IMR-90 (cell line): ENCODE measurements at regions not wholly inside any gene's neighbourhood (a gene's known extent, or its start where the extent isn't known, plus 50 kb on each side); places are given as distances from the start of the nearest gene placed in this dataset.

Experiments used
- ATAC-seq: fragments of 200-7000 bp; cut with Tn5 transposase; 2 replicates; pipeline ENCODE4 v1.9.1; 2020; ENCODE audit warnings: low read depth, mild to moderate bottlenecking, moderate library complexity
- BruUV-seq: library from RNA; stranded (reverse); fragments of 400-500 nt; replicated peaks from 2 replicates; lab custom pipeline; 2021; lab: Mats Ljungman, UMichigan
- CTCF ChIA-PET: fragments of 300-600 bp; formaldehyde crosslinking; extraction: SDS; loops from one replicate; lab custom pipeline; 2021; ENCODE audit warnings: antibody characterized with exemption; lab: Yijun Ruan, JAX
- POLR2A ChIA-PET: fragments of 300-600 bp; sonication (Branson Sonifier 250); formaldehyde crosslinking; loops from one replicate; lab custom pipeline; 2022; ENCODE audit warnings: antibody characterized with exemption; ENCODE audit not compliant: unreplicated experiment; lab: Charles Lee
- DNase-seq: peaks from one replicate; pipeline ENCODE4 v3.0.0; 2013
- H2AFZ ChIP-seq: replicated peaks from 2 replicates; pipeline ENCODE3; 2013; ENCODE audit warnings: low read length, mild to moderate bottlenecking; ENCODE audit not compliant: poor library complexity
- H2AK5ac ChIP-seq: 2 replicates; pipeline ENCODE4 v1.6.1; 2013; ENCODE audit warnings: low read depth, low read length, inconsistent platforms
- H2AK9ac ChIP-seq: replicated peaks from 2 replicates; pipeline ENCODE3; 2013; ENCODE audit warnings: mild to moderate bottlenecking, low read depth, low read length, moderate library complexity; ENCODE audit not compliant: poor library complexity
- H2BK120ac ChIP-seq: 2 replicates; pipeline ENCODE4 v1.6.1; 2013; ENCODE audit warnings: low read depth, low read length, inconsistent platforms
- H2BK15ac ChIP-seq: 3 replicates; pipeline ENCODE4 v1.6.1; 2013; ENCODE audit warnings: low read depth, low read length, inconsistent platforms
- H2BK20ac ChIP-seq: 2 replicates; pipeline ENCODE4 v1.6.1; 2013; ENCODE audit warnings: low read depth, mild to moderate bottlenecking, inconsistent platforms, low read length, moderate library complexity
- H2BK5ac ChIP-seq: 2 replicates; pipeline ENCODE4 v1.6.1; 2013; ENCODE audit warnings: mild to moderate bottlenecking, low read depth, low read length, inconsistent platforms; ENCODE audit not compliant: poor library complexity, severe bottlenecking
- H3K14ac ChIP-seq: replicated peaks from 2 replicates; pipeline ENCODE4 v1.6.1; 2013; ENCODE audit warnings: low read depth, low read length, inconsistent platforms
- H3K18ac ChIP-seq: 2 replicates; pipeline ENCODE4 v1.6.1; 2013; ENCODE audit warnings: low read depth, low read length, control low read depth
- H3K23ac ChIP-seq: 2 replicates; pipeline ENCODE4 v1.6.1; 2013; ENCODE audit warnings: low read depth, low read length, inconsistent platforms
- H3K27ac ChIP-seq: 2 replicates; pipeline ENCODE4 v1.5.1; 2013; ENCODE audit warnings: mild to moderate bottlenecking, control low read depth, low read length; ENCODE audit not compliant: insufficient read depth
- H3K27me3 ChIP-seq: 2 replicates; pipeline ENCODE4 v1.6.1; 2013; ENCODE audit warnings: low read length; ENCODE audit not compliant: control insufficient read depth, insufficient read depth
- H3K36me3 ChIP-seq: 2 replicates; pipeline ENCODE4 v1.6.1; 2013; ENCODE audit warnings: low read length, mixed read lengths; ENCODE audit not compliant: control insufficient read depth, insufficient read depth
- H3K4ac ChIP-seq: 2 replicates; pipeline ENCODE4 v1.6.1; 2013; ENCODE audit warnings: low read depth, low read length, inconsistent platforms
- H3K4me1 ChIP-seq: 2 replicates; pipeline ENCODE4 v1.6.1; 2013; ENCODE audit warnings: low read length, mixed read lengths; ENCODE audit not compliant: control insufficient read depth, insufficient read depth
- H3K4me2 ChIP-seq: 2 replicates; pipeline ENCODE4 v1.6.1; 2013; ENCODE audit warnings: low read depth, mild to moderate bottlenecking, control low read depth, low read length, moderate library complexity
- H3K4me3 ChIP-seq: 2 replicates; pipeline ENCODE4 v1.5.1; 2013; ENCODE audit warnings: low read depth, mild to moderate bottlenecking, control low read depth, low read length, moderate library complexity; ENCODE audit not compliant: insufficient read depth
- H3K56ac ChIP-seq: 2 replicates; pipeline ENCODE4 v1.6.1; 2013; ENCODE audit warnings: low read length, inconsistent platforms; ENCODE audit not compliant: insufficient read depth; ENCODE audit errors: extremely low read depth
- H3K79me1 ChIP-seq, 2 experiments: 2 replicates each; pipeline ENCODE4 v1.6.1; 2013; ENCODE audit warnings: low read length in 2 of 2, inconsistent platforms in 1 of 2, low read depth in 1 of 2
- H3K9ac ChIP-seq: 2 replicates; pipeline ENCODE4 v1.6.1; 2013; ENCODE audit warnings: low read depth, low read length, control low read depth
- H3K9me1 ChIP-seq: 2 replicates; pipeline ENCODE4 v1.6.1; 2013; ENCODE audit warnings: low read length, inconsistent platforms; ENCODE audit not compliant: insufficient read depth
- H3K9me3 ChIP-seq: 2 replicates; pipeline ENCODE4 v1.6.1; 2013; ENCODE audit warnings: low read length; ENCODE audit not compliant: control insufficient read depth, insufficient read depth
- H4K20me1 ChIP-seq: 2 replicates; pipeline ENCODE4 v1.6.1; 2013; ENCODE audit warnings: low read length, inconsistent platforms; ENCODE audit not compliant: insufficient read depth
- H4K5ac ChIP-seq: 2 replicates; pipeline ENCODE4 v1.6.1; 2013; ENCODE audit warnings: mild to moderate bottlenecking, low read depth, low read length, control low read depth
- H4K8ac ChIP-seq, 2 experiments: 2 replicates each; pipeline ENCODE4 v1.6.1; 2013; ENCODE audit warnings: low read depth in 2 of 2, low read length in 2 of 2, control low read depth in 1 of 2, inconsistent platforms in 1 of 2
- H4K91ac ChIP-seq: 2 replicates; pipeline ENCODE4 v1.6.1; 2013; ENCODE audit warnings: low read depth, low read length, inconsistent platforms; ENCODE audit not compliant: insufficient read depth
- BHLHE40 ChIP-seq: fragments of 150-350 bp; IDR thresholded peaks from 2 replicates; pipeline ENCODE4 v1.6.1; 2016; ENCODE audit warnings: mild to moderate bottlenecking, low read depth, low read length
- CEBPB ChIP-seq: IDR thresholded peaks from 2 replicates; pipeline ENCODE4 v1.6.1; 2012; ENCODE audit warnings: low read depth, low read length, improper control_type of control experiment
- CHD1 ChIP-seq: IDR thresholded peaks from 2 replicates; pipeline ENCODE4 v1.6.1; 2012; ENCODE audit warnings: low read depth, low read length, improper control_type of control experiment
- CTCF ChIP-seq: conservative IDR thresholded peaks from 2 replicates; pipeline ENCODE4 v1.5.1; 2012; ENCODE audit warnings: mild to moderate bottlenecking, low read depth, low read length, improper control_type of control experiment
- FOS ChIP-seq: fragments of 150-350 bp; IDR thresholded peaks from 2 replicates; pipeline ENCODE4 v1.6.1; 2016; ENCODE audit warnings: low read depth, low read length
- MAZ ChIP-seq: IDR thresholded peaks from 2 replicates; pipeline ENCODE4 v1.6.1; 2012; ENCODE audit warnings: low read depth, mild to moderate bottlenecking, low read length, improper control_type of control experiment, moderate library complexity, borderline replicate concordance
- MXI1 ChIP-seq: IDR thresholded peaks from 2 replicates; pipeline ENCODE4 v1.6.1; 2012; ENCODE audit warnings: low read depth, mild to moderate bottlenecking, low read length, moderate library complexity, borderline replicate concordance
- NFE2L2 ChIP-seq: fragments of 150-350 bp; IDR thresholded peaks from 2 replicates; pipeline ENCODE4 v1.6.1; 2016; ENCODE audit warnings: low read depth, mild to moderate bottlenecking, low read length
- POLR2A ChIP-seq: IDR thresholded peaks from 2 replicates; pipeline ENCODE4 v1.6.1; 2012; ENCODE audit warnings: mild to moderate bottlenecking, low read depth, low read length
- RAD21 ChIP-seq: IDR thresholded peaks from 2 replicates; pipeline ENCODE4 v1.6.1; 2012; ENCODE audit warnings: low read length, improper control_type of control experiment
- RCOR1 ChIP-seq: IDR thresholded peaks from 2 replicates; pipeline ENCODE4 v1.6.1; 2012; ENCODE audit warnings: mild to moderate bottlenecking, low read length, improper control_type of control experiment; ENCODE audit not compliant: insufficient replicate concordance
- SMC3 ChIP-seq: fragments of 150-350 bp; IDR thresholded peaks from 2 replicates; pipeline ENCODE4 v1.6.1; 2016; ENCODE audit warnings: low read depth, mild to moderate bottlenecking, antibody characterized with exemption, low read length, moderate library complexity
- USF2 ChIP-seq: fragments of 150-350 bp; IDR thresholded peaks from 2 replicates; pipeline ENCODE4 v1.6.1; 2017; ENCODE audit warnings: mild to moderate bottlenecking, antibody characterized with exemption, low read length, low read depth
- WGBS, 2 experiments: methylation state at CpG; one replicate each; pipeline versions ENCODE4 v1.1.5 to v1.1.7; 2013; ENCODE audit warnings: missing lambda C conversion rate in 2 of 2; ENCODE audit not compliant: insufficient read length in 1 of 2; ENCODE audit errors: extremely low coverage in 2 of 2; 5-methylcytosine and 5-hydroxymethylcytosine counted together
- dilution Hi-C: fragments of 300-500 bp; cut with HindIII; formaldehyde crosslinking; loops from one replicate; pipeline ENCODE4 v1.14.3; 2018; ENCODE audit warnings: low sequenced_read_pairs; ENCODE audit not compliant: unreplicated experiment
- in situ Hi-C: fragments of 300-500 bp; cut with MboI; formaldehyde crosslinking; loops from 3 replicates; pipeline ENCODE4 v1.14.3; 2019; ENCODE audit warnings: low sequenced_read_pairs, inconsistent platforms, mixed read lengths
- intact Hi-C: fragments of 100-400 bp; cut with micrococcal nuclease; formaldehyde crosslinking; loops from 2 replicates; pipeline ENCODE4 v1.10.0; 2022
- TF ChIP-seq, protein P1 (sequence below): fragments of 150-350 bp; IDR thresholded peaks from 2 replicates; pipeline ENCODE4 v1.6.1; 2016; ENCODE audit warnings: low read depth, mild to moderate bottlenecking, low read length, moderate library complexity, borderline replicate concordance

DNA sequence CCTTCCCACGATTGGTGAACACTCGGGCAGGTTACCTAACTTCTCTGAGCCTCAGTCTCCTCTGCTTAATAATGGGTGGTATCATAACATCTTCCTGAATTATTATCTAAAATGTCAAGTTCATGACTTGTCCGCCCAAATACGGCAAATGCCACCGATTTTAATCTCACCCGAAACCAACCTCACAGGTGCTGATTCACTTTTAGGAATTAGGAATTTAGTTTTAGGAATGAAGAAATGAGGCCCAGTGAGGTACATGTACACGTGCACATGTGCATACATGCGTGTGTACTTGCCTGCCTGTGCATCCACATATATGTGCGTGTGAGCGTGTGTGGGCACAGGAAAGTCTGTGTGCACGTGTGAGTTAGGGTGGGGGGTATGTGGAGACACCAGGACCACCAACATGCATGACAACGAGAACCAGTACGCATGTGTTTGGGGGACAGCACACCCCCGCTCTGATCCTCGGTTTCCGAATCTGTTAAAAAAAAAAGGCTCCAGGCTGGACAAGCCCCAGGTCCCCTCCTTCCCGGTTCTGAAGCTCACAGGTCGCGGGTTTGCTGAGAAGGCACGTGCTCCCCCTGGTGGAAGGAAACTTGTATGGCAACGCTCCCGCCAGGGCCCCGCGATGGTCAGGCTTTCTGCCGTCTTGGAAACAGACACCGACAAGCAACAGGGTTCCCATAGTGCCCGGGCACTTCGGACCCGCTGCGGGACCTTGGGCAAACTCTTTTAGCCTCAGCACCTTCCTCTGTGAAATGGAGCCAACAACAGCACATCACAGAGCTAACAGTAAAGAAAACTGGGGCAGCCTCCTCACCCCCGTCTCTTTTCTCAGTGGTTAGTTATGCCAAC is 219.2 kb downstream of the RBFOX3 start:
- WGBS, 2 experiments: 0% methylated on average over 11 of the region's 31 CpGs; no CpG with 5 or more reads in 1 of the 2 experiments
- peaks cover 15% of the 10 kb centered on the region; the same call in 1 of the 2 replicates for H3K27me3 ChIP-seq
- peak; percentile 61 for TF ChIP-seq RAD21
- TF ChIP-seq POLR2A: no peak
- peak; percentile 67 for TF ChIP-seq SMC3
- TF ChIP-seq CTCF: peak; percentile 80
- TF ChIP-seq RCOR1: no peak
- TF ChIP-seq, protein P1, sequence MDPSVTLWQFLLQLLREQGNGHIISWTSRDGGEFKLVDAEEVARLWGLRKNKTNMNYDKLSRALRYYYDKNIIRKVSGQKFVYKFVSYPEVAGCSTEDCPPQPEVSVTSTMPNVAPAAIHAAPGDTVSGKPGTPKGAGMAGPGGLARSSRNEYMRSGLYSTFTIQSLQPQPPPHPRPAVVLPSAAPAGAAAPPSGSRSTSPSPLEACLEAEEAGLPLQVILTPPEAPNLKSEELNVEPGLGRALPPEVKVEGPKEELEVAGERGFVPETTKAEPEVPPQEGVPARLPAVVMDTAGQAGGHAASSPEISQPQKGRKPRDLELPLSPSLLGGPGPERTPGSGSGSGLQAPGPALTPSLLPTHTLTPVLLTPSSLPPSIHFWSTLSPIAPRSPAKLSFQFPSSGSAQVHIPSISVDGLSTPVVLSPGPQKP: no peak
- no peak for TF ChIP-seq CEBPB
- TF ChIP-seq MAZ: no peak
- no peak for TF ChIP-seq USF2
- no peak for TF ChIP-seq MXI1
- TF ChIP-seq CHD1: no peak
- no peak for TF ChIP-seq FOS
- TF ChIP-seq BHLHE40: no peak
- no peak for TF ChIP-seq NFE2L2

More for the DNA sequence above, 219.2 kb downstream of the RBFOX3 start:
- intact Hi-C loops: loop anchor here (1.0 to 5.0 kb wide), 5 partner anchors 203 to 601 kb away; no protein-coding TSS in a partner anchor
- Histone ChIP-seq H3K9ac (no peak overlapping the region), H3K14ac (no peak overlapping the region), H3K23ac (no peak overlapping the region), H3K79me1 (no peaks in the 10 kb centered on the region), H4K5ac (no peak overlapping the region), H2AK9ac (no peak overlapping the region), H3K27ac (no peak overlapping the region), H3K56ac (no peak overlapping the region), H3K36me3 (no peaks in the 10 kb centered on the region), H3K4me2 (no peak overlapping the region), H2BK5ac (no peak overlapping the region), H2BK120ac (no peak overlapping the region), H3K9me1 (peaks cover 2% of the 10 kb centered on the region), H2AK5ac (no peak overlapping the region), H2BK15ac (no peak overlapping the region), H3K4ac (no peak overlapping the region), H3K4me1 (no peaks in the 10 kb centered on the region), H3K4me3 (no peak overlapping the region), H3K9me3 (no peaks in the 10 kb centered on the region), H2AFZ (peak overlapping the region; percentile 58), H4K91ac (no peak overlapping the region), H3K18ac (no peak overlapping the region), H4K8ac (no peak overlapping the region), H2BK20ac (no peak overlapping the region), H4K20me1 (no peaks in the 10 kb centered on the region)
- BruUV-seq: no TSS peak
- DNase-seq (peak; percentile 53), ATAC-seq (peak; percentile 80)
- dilution Hi-C loops: no loop called here
- CTCF ChIA-PET: interaction anchor here (0.6 to 2.5 kb wide), 11 partner anchors 9 to 535 kb away, joined by 3 to 20 read pairs (median 3); no protein-coding TSS in a partner anchor
- POLR2A ChIA-PET: no interaction called here
- in situ Hi-C loops: loop anchor here (10.0 to 25.0 kb wide), 3 partner anchors 307 to 529 kb away; no protein-coding TSS in a partner anchor
